ENCODE measurements at regions not wholly inside any gene's neighbourhood (a gene's known extent, or its start where the extent isn't known, plus 50 kb on each side); places are given as distances from the start of the nearest gene placed in this dataset.

DNA sequence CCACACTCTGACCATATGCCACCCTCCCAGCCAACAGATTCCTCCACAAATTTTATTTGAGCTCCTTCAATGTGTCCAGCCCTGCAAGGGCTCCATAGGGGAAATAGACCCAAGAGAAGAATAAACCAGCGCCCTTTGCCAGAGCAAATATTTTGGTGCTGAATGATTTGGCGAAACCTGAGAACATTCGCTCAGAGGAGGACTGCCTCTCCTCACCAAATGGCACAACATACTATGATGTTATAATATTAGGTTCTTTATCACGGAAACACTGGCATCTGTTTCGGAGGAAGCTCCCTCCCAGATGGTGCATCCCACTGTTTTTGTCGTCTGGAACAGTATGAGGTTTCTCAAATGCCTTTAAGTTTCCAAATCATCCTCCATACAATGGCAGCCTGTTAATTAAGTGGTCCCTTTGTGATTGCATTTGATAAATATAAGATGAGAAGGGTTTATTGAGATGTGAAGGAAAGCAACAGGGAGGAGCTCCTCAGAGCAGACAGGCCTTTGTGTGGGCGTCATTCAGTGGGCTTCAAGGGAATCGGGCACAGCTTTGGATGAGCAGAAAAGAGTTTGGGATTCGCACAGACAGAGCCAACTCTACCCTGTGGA lies 139.1 kb upstream of the ADRA1B start:
- TF ChIP-seq, protein P1, sequence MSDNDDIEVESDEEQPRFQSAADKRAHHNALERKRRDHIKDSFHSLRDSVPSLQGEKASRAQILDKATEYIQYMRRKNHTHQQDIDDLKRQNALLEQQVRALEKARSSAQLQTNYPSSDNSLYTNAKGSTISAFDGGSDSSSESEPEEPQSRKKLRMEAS (IDR thresholded peaks at IDR 0.05), result no peak
- no peak for TF ChIP-seq JUND (IDR thresholded peaks at IDR 0.05)
- TF ChIP-seq, protein P2, sequence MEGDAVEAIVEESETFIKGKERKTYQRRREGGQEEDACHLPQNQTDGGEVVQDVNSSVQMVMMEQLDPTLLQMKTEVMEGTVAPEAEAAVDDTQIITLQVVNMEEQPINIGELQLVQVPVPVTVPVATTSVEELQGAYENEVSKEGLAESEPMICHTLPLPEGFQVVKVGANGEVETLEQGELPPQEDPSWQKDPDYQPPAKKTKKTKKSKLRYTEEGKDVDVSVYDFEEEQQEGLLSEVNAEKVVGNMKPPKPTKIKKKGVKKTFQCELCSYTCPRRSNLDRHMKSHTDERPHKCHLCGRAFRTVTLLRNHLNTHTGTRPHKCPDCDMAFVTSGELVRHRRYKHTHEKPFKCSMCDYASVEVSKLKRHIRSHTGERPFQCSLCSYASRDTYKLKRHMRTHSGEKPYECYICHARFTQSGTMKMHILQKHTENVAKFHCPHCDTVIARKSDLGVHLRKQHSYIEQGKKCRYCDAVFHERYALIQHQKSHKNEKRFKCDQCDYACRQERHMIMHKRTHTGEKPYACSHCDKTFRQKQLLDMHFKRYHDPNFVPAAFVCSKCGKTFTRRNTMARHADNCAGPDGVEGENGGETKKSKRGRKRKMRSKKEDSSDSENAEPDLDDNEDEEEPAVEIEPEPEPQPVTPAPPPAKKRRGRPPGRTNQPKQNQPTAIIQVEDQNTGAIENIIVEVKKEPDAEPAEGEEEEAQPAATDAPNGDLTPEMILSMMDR (IDR thresholded peaks at IDR 0.05; ENCODE audit: low read depth, low read length, missing input control), result no peak
- TF ChIP-seq, protein P3, sequence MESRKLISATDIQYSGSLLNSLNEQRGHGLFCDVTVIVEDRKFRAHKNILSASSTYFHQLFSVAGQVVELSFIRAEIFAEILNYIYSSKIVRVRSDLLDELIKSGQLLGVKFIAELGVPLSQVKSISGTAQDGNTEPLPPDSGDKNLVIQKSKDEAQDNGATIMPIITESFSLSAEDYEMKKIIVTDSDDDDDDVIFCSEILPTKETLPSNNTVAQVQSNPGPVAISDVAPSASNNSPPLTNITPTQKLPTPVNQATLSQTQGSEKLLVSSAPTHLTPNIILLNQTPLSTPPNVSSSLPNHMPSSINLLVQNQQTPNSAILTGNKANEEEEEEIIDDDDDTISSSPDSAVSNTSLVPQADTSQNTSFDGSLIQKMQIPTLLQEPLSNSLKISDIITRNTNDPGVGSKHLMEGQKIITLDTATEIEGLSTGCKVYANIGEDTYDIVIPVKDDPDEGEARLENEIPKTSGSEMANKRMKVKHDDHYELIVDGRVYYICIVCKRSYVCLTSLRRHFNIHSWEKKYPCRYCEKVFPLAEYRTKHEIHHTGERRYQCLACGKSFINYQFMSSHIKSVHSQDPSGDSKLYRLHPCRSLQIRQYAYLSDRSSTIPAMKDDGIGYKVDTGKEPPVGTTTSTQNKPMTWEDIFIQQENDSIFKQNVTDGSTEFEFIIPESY (IDR thresholded peaks at IDR 0.05), result no peak
- TF ChIP-seq FOXA1 (IDR thresholded peaks at IDR 0.05), result no peak
- TF ChIP-seq YY1 (IDR thresholded peaks at IDR 0.05), result no peak
- TF ChIP-seq, protein P4, sequence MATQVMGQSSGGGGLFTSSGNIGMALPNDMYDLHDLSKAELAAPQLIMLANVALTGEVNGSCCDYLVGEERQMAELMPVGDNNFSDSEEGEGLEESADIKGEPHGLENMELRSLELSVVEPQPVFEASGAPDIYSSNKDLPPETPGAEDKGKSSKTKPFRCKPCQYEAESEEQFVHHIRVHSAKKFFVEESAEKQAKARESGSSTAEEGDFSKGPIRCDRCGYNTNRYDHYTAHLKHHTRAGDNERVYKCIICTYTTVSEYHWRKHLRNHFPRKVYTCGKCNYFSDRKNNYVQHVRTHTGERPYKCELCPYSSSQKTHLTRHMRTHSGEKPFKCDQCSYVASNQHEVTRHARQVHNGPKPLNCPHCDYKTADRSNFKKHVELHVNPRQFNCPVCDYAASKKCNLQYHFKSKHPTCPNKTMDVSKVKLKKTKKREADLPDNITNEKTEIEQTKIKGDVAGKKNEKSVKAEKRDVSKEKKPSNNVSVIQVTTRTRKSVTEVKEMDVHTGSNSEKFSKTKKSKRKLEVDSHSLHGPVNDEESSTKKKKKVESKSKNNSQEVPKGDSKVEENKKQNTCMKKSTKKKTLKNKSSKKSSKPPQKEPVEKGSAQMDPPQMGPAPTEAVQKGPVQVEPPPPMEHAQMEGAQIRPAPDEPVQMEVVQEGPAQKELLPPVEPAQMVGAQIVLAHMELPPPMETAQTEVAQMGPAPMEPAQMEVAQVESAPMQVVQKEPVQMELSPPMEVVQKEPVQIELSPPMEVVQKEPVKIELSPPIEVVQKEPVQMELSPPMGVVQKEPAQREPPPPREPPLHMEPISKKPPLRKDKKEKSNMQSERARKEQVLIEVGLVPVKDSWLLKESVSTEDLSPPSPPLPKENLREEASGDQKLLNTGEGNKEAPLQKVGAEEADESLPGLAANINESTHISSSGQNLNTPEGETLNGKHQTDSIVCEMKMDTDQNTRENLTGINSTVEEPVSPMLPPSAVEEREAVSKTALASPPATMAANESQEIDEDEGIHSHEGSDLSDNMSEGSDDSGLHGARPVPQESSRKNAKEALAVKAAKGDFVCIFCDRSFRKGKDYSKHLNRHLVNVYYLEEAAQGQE (IDR thresholded peaks at IDR 0.05), result no peak
- no peak for TF ChIP-seq GABPA (IDR thresholded peaks at IDR 0.05 in 1 of 2, conservative IDR thresholded peaks at IDR 0.05 in 1 of 2)
- TF ChIP-seq HNF4A (conservative IDR thresholded peaks at IDR 0.05), result no peak
- no peak for TF ChIP-seq SP1 (IDR thresholded peaks at IDR 0.05)
- TF ChIP-seq TAF1 (conservative IDR thresholded peaks at IDR 0.05), result no peak
- TF ChIP-seq, protein P5, sequence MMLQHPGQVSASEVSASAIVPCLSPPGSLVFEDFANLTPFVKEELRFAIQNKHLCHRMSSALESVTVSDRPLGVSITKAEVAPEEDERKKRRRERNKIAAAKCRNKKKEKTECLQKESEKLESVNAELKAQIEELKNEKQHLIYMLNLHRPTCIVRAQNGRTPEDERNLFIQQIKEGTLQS (IDR thresholded peaks at IDR 0.05), result no peak
- TF ChIP-seq RAD21 (IDR thresholded peaks at IDR 0.05), result no peak
